WTC11 (cell line): ENCODE measurements at regions not wholly inside any gene's neighbourhood (a gene's known extent, or its start where the extent isn't known, plus 50 kb on each side); places are given as distances from the start of the nearest gene placed in this dataset.

ENCODE experiments used
- MXD4 ChIP-seq: fragments of 250-450 bp; sonication (Bioruptor Pico); IDR thresholded peaks from 2 replicates; pipeline ENCODE4 v1.8.0; 2021; ENCODE audit warnings: mild to moderate bottlenecking, moderate library complexity, borderline replicate concordance
- PRDM15 ChIP-seq: sonication (generic); formaldehyde crosslinking; IDR thresholded peaks from 2 replicates; pipeline ENCODE4 v1.8.0; 2022; ENCODE audit warnings: missing genetic modification reagents
- SP1 ChIP-seq: sonication (generic); formaldehyde crosslinking; conservative IDR thresholded peaks from 2 replicates; pipeline ENCODE4 v1.8.1; 2022; ENCODE audit warnings: missing genetic modification reagents
- TF ChIP-seq, protein P1 (sequence below): fragments of 200-600 bp; IDR thresholded peaks from 2 replicates; pipeline ENCODE4 v1.8.0; 2022; ENCODE audit warnings: antibody characterized with exemption

- TF ChIP-seq, protein P1, sequence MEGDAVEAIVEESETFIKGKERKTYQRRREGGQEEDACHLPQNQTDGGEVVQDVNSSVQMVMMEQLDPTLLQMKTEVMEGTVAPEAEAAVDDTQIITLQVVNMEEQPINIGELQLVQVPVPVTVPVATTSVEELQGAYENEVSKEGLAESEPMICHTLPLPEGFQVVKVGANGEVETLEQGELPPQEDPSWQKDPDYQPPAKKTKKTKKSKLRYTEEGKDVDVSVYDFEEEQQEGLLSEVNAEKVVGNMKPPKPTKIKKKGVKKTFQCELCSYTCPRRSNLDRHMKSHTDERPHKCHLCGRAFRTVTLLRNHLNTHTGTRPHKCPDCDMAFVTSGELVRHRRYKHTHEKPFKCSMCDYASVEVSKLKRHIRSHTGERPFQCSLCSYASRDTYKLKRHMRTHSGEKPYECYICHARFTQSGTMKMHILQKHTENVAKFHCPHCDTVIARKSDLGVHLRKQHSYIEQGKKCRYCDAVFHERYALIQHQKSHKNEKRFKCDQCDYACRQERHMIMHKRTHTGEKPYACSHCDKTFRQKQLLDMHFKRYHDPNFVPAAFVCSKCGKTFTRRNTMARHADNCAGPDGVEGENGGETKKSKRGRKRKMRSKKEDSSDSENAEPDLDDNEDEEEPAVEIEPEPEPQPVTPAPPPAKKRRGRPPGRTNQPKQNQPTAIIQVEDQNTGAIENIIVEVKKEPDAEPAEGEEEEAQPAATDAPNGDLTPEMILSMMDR, result no peak
- no peak for TF ChIP-seq MXD4 (CRISPR knock-in tag)
- no peak for TF ChIP-seq PRDM15 (CRISPR knock-in tag)
- TF ChIP-seq SP1 (CRISPR knock-in tag), result no peak
These were observed 702.4 kb downstream of the KCTD16 start for GRCh38 chr5:144873076-144873475.
